Tibial artery (tissue), 4 donors: ENCODE measurements at regions not wholly inside any gene's neighbourhood (a gene's known extent, or its start where the extent isn't known, plus 50 kb on each side); places are given as distances from the start of the nearest gene placed in this dataset.

ENCODE experiments used
- DNase-seq, 2 donors: peaks; one replicate each; pipeline ENCODE4 v3.0.0-alpha.2; 2019
- H3K27ac ChIP-seq, 2 donors: fragments of 200-600 bp; sonication (generic) in 1 of 2; 1 replicate in 1 of 2; 2 replicates in 1 of 2; pipeline ENCODE4 v1.5.1; 2018 to 2019; ENCODE audit warnings: mild to moderate bottlenecking in 1 of 2
- H3K27me3 ChIP-seq, 2 donors: fragments of 200-600 bp; sonication (generic) in 1 of 2; one replicate each; pipeline versions ENCODE4 v1.5.1 to v1.6.0; 2016 to 2019
- H3K36me3 ChIP-seq, 3 donors: fragments of 200-600 bp; sonication (generic) in 2 of 3; one replicate each; pipeline ENCODE4 v1.5.1; 2016 to 2019; ENCODE audit warnings: mild to moderate bottlenecking in 2 of 3
- H3K4me1 ChIP-seq, 4 donors: fragments of 200-600 bp; sonication (generic) in 2 of 4; 1 replicate in 3 of 4; 2 replicates in 1 of 4; pipeline ENCODE4 v1.5.1; 2016 to 2019
- H3K4me3 ChIP-seq, 2 donors: fragments of 200-600 bp; sonication (generic) in 1 of 2; 1 replicate in 1 of 2; 2 replicates in 1 of 2; pipeline ENCODE4 v1.5.1; 2018 to 2019; ENCODE audit warnings: mild to moderate bottlenecking in 2 of 2
- H3K9me3 ChIP-seq, 3 donors: fragments of 200-600 bp; sonication (generic) in 1 of 3; one replicate each; pipeline ENCODE4 v1.5.1; 2016 to 2019
- CTCF ChIP-seq, 2 experiments: fragments of 200-600 bp in 1 of 2; fragments of 450-650 bp in 1 of 2; IDR thresholded peaks; one replicate each; pipeline ENCODE4 v1.5.1; 2017 to 2019; ENCODE audit warnings: antibody characterized with exemption in 2 of 2, mild to moderate bottlenecking in 1 of 2, moderate library complexity in 1 of 2
- intact Hi-C: fragments of 100-400 bp; cut with DNase I; formaldehyde crosslinking; loops from one replicate; pipeline ENCODE4 v1.15.0; 2023; ENCODE audit warnings: low total_unique reads

- no peaks in the 10 kb centered on the region for H3K36me3 ChIP-seq
- DNase-seq: no peak
- no peak overlapping the region for H3K27ac ChIP-seq
- no peak for TF ChIP-seq CTCF (IDR thresholded peaks at IDR 0.05)
- no peaks in the 10 kb centered on the region for H3K4me1 ChIP-seq
- peaks cover 0 to 3% (median 0%) of the 10 kb centered on the region in 3 donors for H3K9me3 ChIP-seq
- no peak overlapping the region for H3K4me3 ChIP-seq
- no peaks in the 10 kb centered on the region for H3K27me3 ChIP-seq
- intact Hi-C loops: no loop called here
These were observed 71.7 kb upstream of the GTSF1L start for GRCh38 chr20:43798291-43799149.

GRCh38 chr20:43794326-43794725, 67.5 kb upstream of the GTSF1L start:
- no peak for DNase-seq
- Histone ChIP-seq H3K27me3 (no peaks in the 10 kb centered on the region), H3K36me3 (no peaks in the 10 kb centered on the region), H3K9me3 (peaks cover 0 to 12% (median 3%) of the 10 kb centered on the region in 3 donors), H3K27ac (no peak overlapping the region), H3K4me1 (no peaks in the 10 kb centered on the region), H3K4me3 (no peak overlapping the region)
- intact Hi-C loops: no loop called here
- TF ChIP-seq CTCF (IDR thresholded peaks at IDR 0.05): no peak

- no peaks in the 10 kb centered on the region for H3K27me3 ChIP-seq
- no peak for TF ChIP-seq CTCF (IDR thresholded peaks at IDR 0.05)
- H3K27ac ChIP-seq: no peak overlapping the region
- intact Hi-C loops: no loop called here
- no peak for DNase-seq
- no peaks in the 10 kb centered on the region for H3K36me3 ChIP-seq
- H3K9me3 ChIP-seq: peaks cover 0 to 12% (median 3%) of the 10 kb centered on the region in 3 donors
- H3K4me3 ChIP-seq: no peak overlapping the region
- no peaks in the 10 kb centered on the region for H3K4me1 ChIP-seq
These were observed 62.8 kb upstream of the GTSF1L start for GRCh38 chr20:43789593-43789992.

- H3K4me1 ChIP-seq: no peaks in the 10 kb centered on the region
- H3K27ac ChIP-seq: no peak overlapping the region
- intact Hi-C loops: no loop called here
These were observed 61.1 kb upstream of the GTSF1L start for GRCh38 chr20:43787937-43788336.

GRCh38 chr20:43786885-43787284, 60.1 kb upstream of the GTSF1L start:
- TF ChIP-seq CTCF (IDR thresholded peaks at IDR 0.05): no peak
- Histone ChIP-seq H3K36me3 (no peaks in the 10 kb centered on the region), H3K27me3 (no peaks in the 10 kb centered on the region), H3K4me3 (no peak overlapping the region), H3K9me3 (peaks cover 0 to 6% (median 0%) of the 10 kb centered on the region in 3 donors), H3K27ac (no peak overlapping the region), H3K4me1 (no peaks in the 10 kb centered on the region)
- intact Hi-C loops: no loop called here
- no peak for DNase-seq

More at GRCh38 chr20:43787937-43788336, 61.1 kb upstream of the GTSF1L start:
- H3K27me3 ChIP-seq: no peaks in the 10 kb centered on the region
- H3K4me3 ChIP-seq: no peak overlapping the region
- H3K36me3 ChIP-seq: no peaks in the 10 kb centered on the region
- DNase-seq: no peak
- TF ChIP-seq CTCF (IDR thresholded peaks at IDR 0.05): no peak
- peaks cover 0 to 12% (median 0%) of the 10 kb centered on the region in 3 donors for H3K9me3 ChIP-seq
